PFSK-1 (cell line): ENCODE measurements at regions not wholly inside any gene's neighbourhood (a gene's known extent, or its start where the extent isn't known, plus 50 kb on each side); places are given as distances from the start of the nearest gene placed in this dataset.
A peak's percentile ranks its signal among the peaks of the same experiment; 100 is the strongest.

Experiments
- FOXP2 ChIP-seq: optimal IDR thresholded peaks from 2 replicates; pipeline ENCODE3; 2011; ENCODE audit warnings: borderline replicate concordance, control low read depth, inconsistent platforms; ENCODE audit not compliant: insufficient read depth; ENCODE audit errors: extremely low read length, extremely low read depth
- POLR2AphosphoS5 ChIP-seq: IDR thresholded peaks from 2 replicates; pipeline ENCODE4 v1.6.1; 2012; ENCODE audit warnings: low read depth, mild to moderate bottlenecking, control low read depth, low read length, moderate library complexity
- REST ChIP-seq, 2 experiments: IDR thresholded peaks; 2 replicates each; pipeline versions ENCODE4 v1.6.1 to v1.8.0; 2011 to 2012; ENCODE audit warnings: low read depth in 2 of 2, low read length in 2 of 2, control low read depth in 1 of 2, inconsistent platforms in 1 of 2, mild to moderate bottlenecking in 1 of 2, moderate library complexity in 1 of 2; ENCODE audit not compliant: insufficient read depth in 1 of 2
- SIN3A ChIP-seq: IDR thresholded peaks from 2 replicates; pipeline ENCODE4 v1.6.1; 2012; ENCODE audit warnings: mild to moderate bottlenecking, low read length, moderate library complexity, borderline replicate concordance; ENCODE audit not compliant: insufficient read depth
- TAF1 ChIP-seq: IDR thresholded peaks from 2 replicates; pipeline ENCODE4 v1.6.1; 2012; ENCODE audit warnings: low read length, control low read depth, borderline replicate concordance; ENCODE audit not compliant: insufficient read depth

- no peak for TF ChIP-seq REST (IDR thresholded peaks at IDR 0.05; ENCODE audit: insufficient read depth in 1 of 2, low read depth in 2 of 2, low read length in 2 of 2)
- TF ChIP-seq FOXP2: no peak
- TF ChIP-seq SIN3A: no peak
- TF ChIP-seq POLR2AphosphoS5: no peak
- no peak for TF ChIP-seq TAF1
Observed at GRCh38 chr5:173762045-173762444, 126.1 kb upstream of the CPEB4 start.

- TF ChIP-seq TAF1 (no peak), POLR2AphosphoS5 (no peak), FOXP2 (no peak), REST (IDR thresholded peaks at IDR 0.05; ENCODE audit: insufficient read depth in 1 of 2, low read depth in 2 of 2, low read length in 2 of 2) (no peak), SIN3A (no peak)
Observed at GRCh38 chr5:173762930-173763329, 125.2 kb upstream of the CPEB4 start.

- TF ChIP-seq POLR2AphosphoS5: no peak
- no peak for TF ChIP-seq REST (IDR thresholded peaks at IDR 0.05; ENCODE audit: insufficient read depth in 1 of 2, low read depth in 2 of 2, low read length in 2 of 2)
- TF ChIP-seq TAF1: no peak
- TF ChIP-seq SIN3A: no peak
- no peak for TF ChIP-seq FOXP2
Observed at GRCh38 chr5:173763410-173763809, 124.7 kb upstream of the CPEB4 start.

- TF ChIP-seq REST (IDR thresholded peaks at IDR 0.05; ENCODE audit: insufficient read depth in 1 of 2, low read depth in 2 of 2, low read length in 2 of 2) (peak in 1 of 2 experiments; percentile 37; a peak in 1 of 4 replicates), TAF1 (0 out of 2 replicates have a peak, but pooled peaks have one; percentile 33), POLR2AphosphoS5 (no peak), SIN3A (peak; percentile 68; the same call in 1 of the 2 replicates), FOXP2 (peak; percentile 48)
Observed at GRCh38 chr5:173764332-173765028, 123.7 kb upstream of the CPEB4 start.
